A673 (cell line): ENCODE measurements at regions not wholly inside any gene's neighbourhood (a gene's known extent, or its start where the extent isn't known, plus 50 kb on each side); places are given as distances from the start of the nearest gene placed in this dataset.

Experiments
- BruUV-seq: library from RNA; stranded (reverse); fragments of 400-500 nt; replicated peaks from 2 replicates; lab custom pipeline; 2021; lab: Mats Ljungman, UMichigan
- CTCF ChIA-PET: fragments of 300-600 bp; sonication (Branson Sonifier 250); formaldehyde crosslinking; loops from one replicate; lab custom pipeline; 2022; ENCODE audit warnings: antibody characterized with exemption; lab: Charles Lee
- POLR2A ChIA-PET: fragments of 300-600 bp; sonication (Branson Sonifier 250); formaldehyde crosslinking; loops from one replicate; lab custom pipeline; 2022; ENCODE audit warnings: antibody characterized with exemption; ENCODE audit not compliant: low non-redundant PET; lab: Charles Lee
- DNase-seq: peaks from one replicate; pipeline ENCODE4 v3.0.0-alpha.2; 2015; ENCODE audit warnings: low spot score
- H3K27ac ChIP-seq: fragments of 200-600 bp; sonication (generic); 2 replicates; pipeline ENCODE4 v1.5.1; 2016; ENCODE audit warnings: mixed run types, low read depth, mild to moderate bottlenecking, mixed read lengths, antibody characterized with exemption, low read length; ENCODE audit not compliant: poor library complexity, severe bottlenecking
- H3K27me3 ChIP-seq: fragments of 200-600 bp; sonication (generic); replicated peaks from 2 replicates; pipeline ENCODE4 v1.6.1; 2017; ENCODE audit warnings: mixed run types, low read depth, mild to moderate bottlenecking, mixed read lengths, antibody characterized with exemption, low read length; ENCODE audit not compliant: insufficient read depth, poor library complexity
- H3K36me3 ChIP-seq: fragments of 200-600 bp; sonication (generic); 2 replicates; pipeline ENCODE4 v1.6.1; 2016; ENCODE audit warnings: mixed run types, mild to moderate bottlenecking, mixed read lengths, antibody characterized with exemption, low read length; ENCODE audit not compliant: insufficient read depth, poor library complexity, severe bottlenecking
- H3K4me1 ChIP-seq: fragments of 200-600 bp; sonication (generic); 2 replicates; pipeline ENCODE4 v1.6.1; 2017; ENCODE audit warnings: mixed run types, mild to moderate bottlenecking, mixed read lengths, antibody characterized with exemption, low read length; ENCODE audit not compliant: insufficient read depth, poor library complexity, severe bottlenecking
- H3K4me3 ChIP-seq: fragments of 200-600 bp; sonication (generic); 2 replicates; pipeline ENCODE4 v1.5.1; 2016; ENCODE audit warnings: low read depth, mixed run types, mild to moderate bottlenecking, mixed read lengths, low read length; ENCODE audit not compliant: poor library complexity, severe bottlenecking
- H3K9me3 ChIP-seq: fragments of 200-600 bp; sonication (generic); 2 replicates; pipeline ENCODE4 v1.6.1; 2016; ENCODE audit warnings: mixed run types, low read depth, mild to moderate bottlenecking, mixed read lengths, antibody characterized with exemption, low read length; ENCODE audit not compliant: poor library complexity, severe bottlenecking
- EZH2 ChIP-seq: fragments of 200-600 bp; sonication (generic); IDR thresholded peaks from 2 replicates; pipeline ENCODE4 v1.6.1; 2017; ENCODE audit warnings: borderline replicate concordance, low read depth, mild to moderate bottlenecking, mixed read lengths, antibody characterized with exemption, low read length; ENCODE audit not compliant: poor library complexity, severe bottlenecking
- intact Hi-C: fragments of 100-400 bp; cut with micrococcal nuclease; formaldehyde crosslinking; loops from one replicate; pipeline ENCODE4 v1.10.0; 2022; ENCODE audit not compliant: unreplicated experiment
- TF ChIP-seq, protein P1 (sequence below): fragments of 300-800, 200-600 bp; sonication (generic); conservative IDR thresholded peaks from 2 replicates; pipeline ENCODE4 v1.5.1; 2017; ENCODE audit warnings: low read depth, mild to moderate bottlenecking, antibody characterized with exemption, low read length, moderate library complexity, mixed read lengths

DNA sequence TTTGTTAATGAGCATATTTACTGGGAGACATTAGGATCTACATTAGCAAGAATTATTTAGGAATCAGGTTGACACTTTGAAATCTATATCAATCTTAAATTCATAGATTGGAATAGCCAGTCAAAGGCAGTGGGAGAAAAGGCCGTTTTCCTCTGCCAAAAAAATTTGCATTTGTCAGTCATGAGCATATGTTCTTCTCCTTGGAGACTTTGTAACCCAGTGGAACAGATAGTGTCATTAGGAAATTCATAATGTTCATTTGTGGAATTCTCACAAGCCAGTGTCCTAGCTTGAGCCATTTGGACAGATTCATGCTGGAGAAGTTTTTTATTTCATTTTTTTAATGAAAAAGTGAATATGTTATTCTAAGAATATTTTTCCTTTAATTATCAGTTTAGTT lies 260.1 kb downstream of the OXSM start:
- no TSS peak for BruUV-seq
- Histone ChIP-seq H3K27me3 (no peaks in the 10 kb centered on the region), H3K27ac (no peak overlapping the region), H3K4me3 (no peak overlapping the region), H3K36me3 (no peaks in the 10 kb centered on the region), H3K4me1 (no peaks in the 10 kb centered on the region), H3K9me3 (no peaks in the 10 kb centered on the region)
- ChIA-PET POLR2A (no interaction called here), CTCF (no interaction called here)
- intact Hi-C loops: no loop called here
- no peak for DNase-seq
- TF ChIP-seq, protein P1, sequence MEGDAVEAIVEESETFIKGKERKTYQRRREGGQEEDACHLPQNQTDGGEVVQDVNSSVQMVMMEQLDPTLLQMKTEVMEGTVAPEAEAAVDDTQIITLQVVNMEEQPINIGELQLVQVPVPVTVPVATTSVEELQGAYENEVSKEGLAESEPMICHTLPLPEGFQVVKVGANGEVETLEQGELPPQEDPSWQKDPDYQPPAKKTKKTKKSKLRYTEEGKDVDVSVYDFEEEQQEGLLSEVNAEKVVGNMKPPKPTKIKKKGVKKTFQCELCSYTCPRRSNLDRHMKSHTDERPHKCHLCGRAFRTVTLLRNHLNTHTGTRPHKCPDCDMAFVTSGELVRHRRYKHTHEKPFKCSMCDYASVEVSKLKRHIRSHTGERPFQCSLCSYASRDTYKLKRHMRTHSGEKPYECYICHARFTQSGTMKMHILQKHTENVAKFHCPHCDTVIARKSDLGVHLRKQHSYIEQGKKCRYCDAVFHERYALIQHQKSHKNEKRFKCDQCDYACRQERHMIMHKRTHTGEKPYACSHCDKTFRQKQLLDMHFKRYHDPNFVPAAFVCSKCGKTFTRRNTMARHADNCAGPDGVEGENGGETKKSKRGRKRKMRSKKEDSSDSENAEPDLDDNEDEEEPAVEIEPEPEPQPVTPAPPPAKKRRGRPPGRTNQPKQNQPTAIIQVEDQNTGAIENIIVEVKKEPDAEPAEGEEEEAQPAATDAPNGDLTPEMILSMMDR: no peak
- TF ChIP-seq EZH2: no peak

- no peak for DNase-seq
- TF ChIP-seq, protein P1: no peak
- TF ChIP-seq EZH2: no peak
- H3K36me3 ChIP-seq: no peaks in the 10 kb centered on the region
- no peaks in the 10 kb centered on the region for H3K27me3 ChIP-seq
- H3K4me3 ChIP-seq: no peak overlapping the region
- intact Hi-C loops: no loop called here
- POLR2A ChIA-PET: no interaction called here
- H3K27ac ChIP-seq: no peak overlapping the region
- H3K4me1 ChIP-seq: no peaks in the 10 kb centered on the region
- no peaks in the 10 kb centered on the region for H3K9me3 ChIP-seq
- CTCF ChIA-PET: no interaction called here
- BruUV-seq: no TSS peak
Measured at GRCh38 chr3:26050776-26051175, 260.9 kb downstream of the OXSM start.

DNA sequence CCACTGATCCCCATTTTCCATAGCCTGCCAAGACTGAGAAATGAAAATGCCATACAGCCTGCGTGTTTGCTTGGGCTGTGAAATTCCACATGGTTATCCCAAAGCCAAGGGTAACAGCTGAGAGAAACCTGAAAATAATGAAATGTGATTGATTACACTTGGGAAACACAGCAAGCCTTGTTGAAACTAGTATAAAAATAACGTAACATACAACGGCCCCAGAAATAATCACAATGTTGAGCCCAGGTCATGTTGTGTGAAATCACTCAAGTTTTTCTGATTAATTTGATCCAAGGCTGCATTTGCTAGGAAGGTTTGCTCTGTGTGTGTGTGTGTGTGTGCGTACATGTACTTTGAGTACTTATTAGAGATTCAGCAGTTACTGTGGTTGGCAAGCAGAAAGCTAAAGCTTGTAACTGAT lies 269.0 kb downstream of the OXSM start:
- ChIA-PET CTCF (no interaction called here), POLR2A (no interaction called here)
- TF ChIP-seq, protein P1: no peak
- no peak for TF ChIP-seq EZH2
- no peak for DNase-seq
- H3K36me3 ChIP-seq: no peaks in the 10 kb centered on the region
- BruUV-seq: no TSS peak
- no peaks in the 10 kb centered on the region for H3K9me3 ChIP-seq
- no peaks in the 10 kb centered on the region for H3K27me3 ChIP-seq
- H3K4me1 ChIP-seq: no peaks in the 10 kb centered on the region
- intact Hi-C loops: no loop called here
- no peak overlapping the region for H3K27ac ChIP-seq
- H3K4me3 ChIP-seq: no peak overlapping the region
